Glutamatergic neuron (in vitro differentiated cells): ENCODE measurements at regions not wholly inside any gene's neighbourhood (a gene's known extent, or its start where the extent isn't known, plus 50 kb on each side); places are given as distances from the start of the nearest gene placed in this dataset.

ENCODE experiments used
- DNase-seq: peaks from one replicate; pipeline ENCODE4 v3.0.0; 2022
- H3K27ac Mint-ChIP-seq: one replicate; pipeline ENCODE4 v1.8.0; 2020; ENCODE audit warnings: mild to moderate bottlenecking, mixed read lengths, inconsistent platforms; ENCODE audit not compliant: unreplicated experiment
- H3K27me3 Mint-ChIP-seq: one replicate; pipeline ENCODE4 v1.8.0; 2020; ENCODE audit warnings: mild to moderate bottlenecking, moderate library complexity, mixed read lengths, inconsistent platforms; ENCODE audit not compliant: unreplicated experiment
- H3K36me3 Mint-ChIP-seq: one replicate; pipeline ENCODE4 v1.8.0; 2020; ENCODE audit warnings: mild to moderate bottlenecking, mixed read lengths, inconsistent platforms; ENCODE audit not compliant: unreplicated experiment
- H3K4me1 Mint-ChIP-seq: one replicate; pipeline ENCODE4 v1.8.0; 2020; ENCODE audit warnings: mild to moderate bottlenecking, low read depth, mixed read lengths, inconsistent platforms; ENCODE audit not compliant: unreplicated experiment
- H3K4me3 Mint-ChIP-seq: one replicate; pipeline ENCODE4 v1.8.0; 2020; ENCODE audit warnings: mild to moderate bottlenecking, mixed read lengths, inconsistent platforms; ENCODE audit not compliant: unreplicated experiment
- H3K9me3 Mint-ChIP-seq: one replicate; pipeline ENCODE4 v1.8.0; 2020; ENCODE audit warnings: mild to moderate bottlenecking, moderate library complexity, mixed read lengths, inconsistent platforms; ENCODE audit not compliant: unreplicated experiment
- TF ChIP-seq, protein P1 (sequence below): fragments of 200-600 bp; sonication (generic); IDR thresholded peaks from one replicate; pipeline ENCODE4 v1.5.0; 2021; ENCODE audit not compliant: partially characterized antibody, unreplicated experiment

DNA sequence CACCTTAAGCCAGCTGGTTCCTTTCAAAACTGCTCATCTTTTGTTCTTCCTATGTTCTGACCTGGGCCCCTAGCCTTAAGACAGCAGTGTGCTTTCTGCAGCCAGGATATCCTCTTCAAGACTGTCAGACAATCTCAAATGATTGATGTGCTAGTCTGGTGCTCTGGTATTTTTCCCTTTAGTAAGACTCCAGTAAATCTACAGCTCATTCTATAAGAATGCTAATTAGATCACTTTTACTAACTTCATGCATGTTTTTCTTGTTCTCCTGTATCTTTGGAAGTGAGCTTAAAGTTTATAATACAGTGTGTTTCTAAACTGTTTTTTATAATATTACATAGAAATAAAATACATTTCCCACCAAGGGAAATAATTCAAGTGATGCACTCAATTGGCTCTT lies 220.9 kb upstream of the NANOGP8 start:
- no peaks in the 10 kb centered on the region for H3K9me3 Mint-ChIP-seq
- H3K27ac Mint-ChIP-seq, result no peak overlapping the region
- no peak overlapping the region for H3K4me3 Mint-ChIP-seq
- no peaks in the 10 kb centered on the region for H3K4me1 Mint-ChIP-seq
- H3K27me3 Mint-ChIP-seq, result no peaks in the 10 kb centered on the region
- H3K36me3 Mint-ChIP-seq, result no peaks in the 10 kb centered on the region
- DNase-seq, result no peak
- TF ChIP-seq, protein P1, sequence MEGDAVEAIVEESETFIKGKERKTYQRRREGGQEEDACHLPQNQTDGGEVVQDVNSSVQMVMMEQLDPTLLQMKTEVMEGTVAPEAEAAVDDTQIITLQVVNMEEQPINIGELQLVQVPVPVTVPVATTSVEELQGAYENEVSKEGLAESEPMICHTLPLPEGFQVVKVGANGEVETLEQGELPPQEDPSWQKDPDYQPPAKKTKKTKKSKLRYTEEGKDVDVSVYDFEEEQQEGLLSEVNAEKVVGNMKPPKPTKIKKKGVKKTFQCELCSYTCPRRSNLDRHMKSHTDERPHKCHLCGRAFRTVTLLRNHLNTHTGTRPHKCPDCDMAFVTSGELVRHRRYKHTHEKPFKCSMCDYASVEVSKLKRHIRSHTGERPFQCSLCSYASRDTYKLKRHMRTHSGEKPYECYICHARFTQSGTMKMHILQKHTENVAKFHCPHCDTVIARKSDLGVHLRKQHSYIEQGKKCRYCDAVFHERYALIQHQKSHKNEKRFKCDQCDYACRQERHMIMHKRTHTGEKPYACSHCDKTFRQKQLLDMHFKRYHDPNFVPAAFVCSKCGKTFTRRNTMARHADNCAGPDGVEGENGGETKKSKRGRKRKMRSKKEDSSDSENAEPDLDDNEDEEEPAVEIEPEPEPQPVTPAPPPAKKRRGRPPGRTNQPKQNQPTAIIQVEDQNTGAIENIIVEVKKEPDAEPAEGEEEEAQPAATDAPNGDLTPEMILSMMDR, result no peak

DNA sequence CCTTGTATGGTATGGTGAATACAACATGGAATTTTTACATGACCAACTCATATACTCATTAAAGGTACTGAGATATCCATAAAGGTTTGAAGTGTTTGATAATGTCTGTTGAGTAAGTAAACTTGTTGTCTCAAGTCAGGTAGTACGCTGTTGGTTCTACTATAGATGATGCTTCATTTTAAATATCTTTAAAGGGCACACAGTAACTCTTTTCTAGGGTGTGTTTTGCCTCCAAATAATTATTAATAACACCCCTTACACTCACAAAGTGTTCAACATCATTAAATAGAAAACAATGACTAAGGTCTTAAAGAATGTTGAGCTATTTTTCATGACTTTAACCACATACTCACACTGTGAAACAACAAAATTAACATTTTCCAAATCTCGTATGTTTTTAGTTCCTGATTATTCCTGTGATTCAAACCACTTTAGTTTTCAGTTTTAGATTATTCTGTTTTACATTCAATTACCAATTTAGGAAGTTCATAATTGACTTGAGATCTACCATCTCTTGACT lies 220.0 kb upstream of the NANOGP8 start:
- Mint-ChIP-seq H3K27ac (no peak overlapping the region), H3K4me3 (no peak overlapping the region), H3K9me3 (no peaks in the 10 kb centered on the region), H3K27me3 (no peaks in the 10 kb centered on the region), H3K4me1 (no peaks in the 10 kb centered on the region), H3K36me3 (no peaks in the 10 kb centered on the region)
- DNase-seq, result no peak
- TF ChIP-seq, protein P1, result no peak

DNA sequence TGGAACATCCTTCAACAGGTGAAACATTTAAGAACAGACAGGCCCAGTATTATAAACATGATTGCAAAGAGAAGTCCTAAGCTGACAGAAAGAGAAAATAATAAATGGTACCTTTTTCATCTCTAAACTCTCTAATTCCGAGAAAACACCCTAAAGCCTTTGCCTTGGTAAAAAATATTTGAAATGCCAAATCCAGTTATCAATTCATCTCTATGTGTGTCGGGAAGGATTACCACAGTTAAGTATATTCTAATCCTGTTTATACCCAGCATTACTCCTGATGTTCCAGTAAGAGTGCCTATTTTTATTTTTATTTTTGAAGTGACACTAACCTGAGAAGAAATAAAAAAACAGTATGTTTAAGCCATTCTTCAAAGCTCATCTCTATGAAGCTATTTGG lies 219.3 kb upstream of the NANOGP8 start:
- DNase-seq, result no peak
- Mint-ChIP-seq H3K27me3 (no peaks in the 10 kb centered on the region), H3K4me3 (no peak overlapping the region), H3K4me1 (no peaks in the 10 kb centered on the region), H3K27ac (no peak overlapping the region), H3K36me3 (no peaks in the 10 kb centered on the region), H3K9me3 (no peaks in the 10 kb centered on the region)
- TF ChIP-seq, protein P1, result no peak

DNA sequence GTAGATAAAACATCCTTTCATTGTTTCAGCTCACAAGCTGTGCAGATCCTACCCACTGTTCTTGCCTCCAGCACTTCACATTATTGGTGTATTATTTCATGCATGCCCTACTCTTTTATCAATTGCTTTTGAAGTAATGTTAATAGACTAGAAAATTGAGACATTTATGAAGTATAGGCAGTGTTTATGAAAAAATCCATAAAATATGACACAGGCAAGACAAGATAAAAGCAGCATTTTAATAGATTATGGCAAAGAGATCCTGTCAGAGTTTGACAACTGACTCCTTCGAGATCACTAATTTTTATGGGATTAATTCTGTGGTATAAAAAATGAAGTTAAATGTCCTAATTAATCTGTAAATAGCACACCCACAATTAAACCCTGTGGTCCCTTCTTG lies 217.2 kb upstream of the NANOGP8 start:
- no peak for DNase-seq

DNA sequence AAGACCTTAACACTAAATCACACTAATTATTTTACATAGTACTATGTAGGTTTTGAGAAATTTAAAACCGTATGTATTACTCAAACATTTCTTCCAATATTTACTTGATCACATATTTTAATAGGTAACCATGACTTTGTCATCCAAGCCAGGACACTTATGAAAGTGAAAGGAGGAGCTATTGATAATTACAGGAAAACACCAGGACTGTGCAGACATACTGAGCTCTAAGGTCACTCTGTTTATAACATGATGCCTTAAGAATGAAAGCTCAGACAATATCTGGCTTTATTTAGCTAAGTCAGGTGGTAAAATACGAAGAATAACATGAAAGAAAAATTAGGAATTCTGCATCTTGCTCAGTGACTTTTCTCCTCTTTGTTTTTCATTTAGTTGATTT lies 216.0 kb upstream of the NANOGP8 start:
- DNase-seq, result no peak
- Mint-ChIP-seq H3K9me3 (no peaks in the 10 kb centered on the region), H3K4me1 (no peaks in the 10 kb centered on the region), H3K27ac (no peak overlapping the region), H3K27me3 (no peaks in the 10 kb centered on the region), H3K36me3 (no peaks in the 10 kb centered on the region), H3K4me3 (no peak overlapping the region)
- TF ChIP-seq, protein P1, result no peak

More for the DNA sequence above, 217.2 kb upstream of the NANOGP8 start:
- H3K9me3 Mint-ChIP-seq, result no peaks in the 10 kb centered on the region
- no peak overlapping the region for H3K4me3 Mint-ChIP-seq
- TF ChIP-seq, protein P1, result no peak
- H3K27ac Mint-ChIP-seq, result no peak overlapping the region
- H3K4me1 Mint-ChIP-seq, result no peaks in the 10 kb centered on the region
- H3K36me3 Mint-ChIP-seq, result no peaks in the 10 kb centered on the region
- H3K27me3 Mint-ChIP-seq, result no peaks in the 10 kb centered on the region
